Prostate gland (tissue), 2 donors: ENCODE measurements at regions not wholly inside any gene's neighbourhood (a gene's known extent, or its start where the extent isn't known, plus 50 kb on each side); places are given as distances from the start of the nearest gene placed in this dataset.

ENCODE experiments used
- POLR2A ChIP-seq: fragments of 450-650 bp; IDR thresholded peaks from one replicate; pipeline ENCODE4 v1.6.1; 2016; ENCODE audit warnings: antibody characterized with exemption, mild to moderate bottlenecking
- TF ChIP-seq, protein P1 (sequence below), 4 experiments: fragments of 200-600 bp in 2 of 4; fragments of 450-650 bp in 2 of 4; sonication (generic) in 2 of 4; IDR thresholded peaks; 1 replicate in 3 of 4; 2 replicates in 1 of 4; pipeline ENCODE4 v1.5.1; 2016 to 2019; ENCODE audit warnings: antibody characterized with exemption in 4 of 4, mild to moderate bottlenecking in 2 of 4, moderate library complexity in 2 of 4

GRCh38 chr1:166383635-166384346 is 217.0 kb upstream of the FAM78B start:
- TF ChIP-seq, protein P1, sequence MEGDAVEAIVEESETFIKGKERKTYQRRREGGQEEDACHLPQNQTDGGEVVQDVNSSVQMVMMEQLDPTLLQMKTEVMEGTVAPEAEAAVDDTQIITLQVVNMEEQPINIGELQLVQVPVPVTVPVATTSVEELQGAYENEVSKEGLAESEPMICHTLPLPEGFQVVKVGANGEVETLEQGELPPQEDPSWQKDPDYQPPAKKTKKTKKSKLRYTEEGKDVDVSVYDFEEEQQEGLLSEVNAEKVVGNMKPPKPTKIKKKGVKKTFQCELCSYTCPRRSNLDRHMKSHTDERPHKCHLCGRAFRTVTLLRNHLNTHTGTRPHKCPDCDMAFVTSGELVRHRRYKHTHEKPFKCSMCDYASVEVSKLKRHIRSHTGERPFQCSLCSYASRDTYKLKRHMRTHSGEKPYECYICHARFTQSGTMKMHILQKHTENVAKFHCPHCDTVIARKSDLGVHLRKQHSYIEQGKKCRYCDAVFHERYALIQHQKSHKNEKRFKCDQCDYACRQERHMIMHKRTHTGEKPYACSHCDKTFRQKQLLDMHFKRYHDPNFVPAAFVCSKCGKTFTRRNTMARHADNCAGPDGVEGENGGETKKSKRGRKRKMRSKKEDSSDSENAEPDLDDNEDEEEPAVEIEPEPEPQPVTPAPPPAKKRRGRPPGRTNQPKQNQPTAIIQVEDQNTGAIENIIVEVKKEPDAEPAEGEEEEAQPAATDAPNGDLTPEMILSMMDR (IDR thresholded peaks at IDR 0.05), result no peak
- no peak for TF ChIP-seq POLR2A
